GM18909 (cell line): ENCODE measurements at regions not wholly inside any gene's neighbourhood (a gene's known extent, or its start where the extent isn't known, plus 50 kb on each side); places are given as distances from the start of the nearest gene placed in this dataset.

ENCODE experiments used
- ATAC-seq: cut with Tn5 transposase; IDR thresholded peaks from one replicate; pipeline ENCODE4 v1.9.1; 2021; ENCODE audit warnings: mild to moderate bottlenecking; ENCODE audit not compliant: unreplicated experiment, poor library complexity

GRCh38 chr7:156236936-156237599, 403.5 kb upstream of the RNF32 start:
- ATAC-seq: no peak

GRCh38 chr7:156236181-156236889, 404.2 kb upstream of the RNF32 start:
- ATAC-seq: no peak

- no peak for ATAC-seq
These were observed 405.7 kb upstream of the RNF32 start for GRCh38 chr7:156234666-156235494.

GRCh38 chr7:156234192-156234591, 406.4 kb upstream of the RNF32 start:
- ATAC-seq: no peak

GRCh38 chr7:156232931-156233705, 407.5 kb upstream of the RNF32 start:
- ATAC-seq: no peak

- no peak for ATAC-seq
These were observed 410.0 kb upstream of the RNF32 start for GRCh38 chr7:156230576-156230975.

GRCh38 chr7:156224833-156225225, 412.6 kb upstream of the SHH start:
- ATAC-seq: no peak

GRCh38 chr7:156223935-156224832, 411.9 kb upstream of the SHH start:
- ATAC-seq: no peak

GRCh38 chr7:156222611-156223010, 410.3 kb upstream of the SHH start:
- no peak for ATAC-seq

GRCh38 chr7:156222151-156222550, 409.9 kb upstream of the SHH start:
- no peak for ATAC-seq

GRCh38 chr7:156220701-156221100, 408.4 kb upstream of the SHH start:
- no peak for ATAC-seq

- no peak for ATAC-seq
These were observed 407.9 kb upstream of the SHH start for GRCh38 chr7:156220078-156220605.

GRCh38 chr7:156219307-156220077, 407.2 kb upstream of the SHH start:
- no peak for ATAC-seq

- no peak for ATAC-seq
These were observed 406.5 kb upstream of the SHH start for GRCh38 chr7:156218544-156219306.

GRCh38 chr7:156217803-156218202, 405.5 kb upstream of the SHH start:
- ATAC-seq: no peak

- no peak for ATAC-seq
These were observed 396.8 kb upstream of the SHH start for GRCh38 chr7:156209087-156209486.

GRCh38 chr7:156207306-156207705, 395.0 kb upstream of the SHH start:
- ATAC-seq: no peak

- ATAC-seq: no peak
These were observed 393.9 kb upstream of the SHH start for GRCh38 chr7:156206174-156206573.
